SKM-1 (cell line): ENCODE measurements at regions not wholly inside any gene's neighbourhood (a gene's known extent, or its start where the extent isn't known, plus 50 kb on each side); places are given as distances from the start of the nearest gene placed in this dataset.
A peak's percentile ranks its signal among the peaks of the same experiment; 100 is the strongest.
"Not testable (repeated sequence)": the region's sequence is repeated elsewhere in the genome, so short reads cannot be mapped to it uniquely, and the experiment has no call there.

Experiments used
- DNase-seq: peaks from one replicate; lab custom pipeline; 2025; ENCODE audit not compliant: unreplicated experiment; lab: John Stamatoyannopoulos, UW

DNA sequence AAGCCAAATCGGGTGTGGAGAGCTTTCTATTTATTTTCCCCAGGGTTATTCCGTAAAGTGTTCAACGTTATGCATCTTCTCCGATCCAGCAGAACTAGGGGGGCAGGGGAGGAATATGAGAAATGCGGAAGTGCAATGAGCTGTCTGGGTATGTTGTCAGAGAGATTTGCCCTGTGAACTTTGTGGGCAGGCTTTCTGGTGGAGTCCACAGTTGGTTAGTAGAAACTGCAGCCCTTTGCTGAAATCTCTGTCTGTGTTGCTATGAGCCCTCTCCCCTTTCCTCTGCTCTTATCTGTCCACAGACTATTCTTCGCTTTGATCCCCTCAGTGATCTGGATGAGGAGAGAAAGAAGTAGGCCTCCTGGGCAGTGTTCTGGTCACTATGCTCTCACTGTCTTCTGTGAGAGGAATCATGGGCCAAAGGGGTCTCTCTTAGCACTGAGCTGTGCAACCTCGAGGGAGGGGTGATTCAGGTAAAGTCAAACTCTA lies 158.9 kb upstream of the FUT9 start:
- no peak for DNase-seq

DNA sequence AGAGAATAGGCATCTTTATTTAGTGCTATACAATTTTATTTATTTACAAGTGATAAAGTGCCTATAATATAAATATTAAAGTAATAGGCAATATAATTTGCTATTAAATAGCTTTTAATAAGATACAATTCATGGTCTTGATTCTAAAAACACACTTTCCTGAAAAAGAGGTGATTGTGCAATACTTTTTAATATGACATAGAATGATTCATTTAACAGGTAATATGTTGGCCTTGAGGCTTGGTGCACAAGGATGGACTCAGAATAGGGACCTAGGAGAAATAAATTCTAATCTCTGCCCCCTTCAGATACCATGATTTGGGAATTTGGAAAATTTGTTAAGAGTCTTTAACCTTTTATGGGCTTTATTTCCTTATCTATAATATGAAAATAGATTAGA lies 149.9 kb upstream of the FUT9 start:
- DNase-seq, result no peak

DNA sequence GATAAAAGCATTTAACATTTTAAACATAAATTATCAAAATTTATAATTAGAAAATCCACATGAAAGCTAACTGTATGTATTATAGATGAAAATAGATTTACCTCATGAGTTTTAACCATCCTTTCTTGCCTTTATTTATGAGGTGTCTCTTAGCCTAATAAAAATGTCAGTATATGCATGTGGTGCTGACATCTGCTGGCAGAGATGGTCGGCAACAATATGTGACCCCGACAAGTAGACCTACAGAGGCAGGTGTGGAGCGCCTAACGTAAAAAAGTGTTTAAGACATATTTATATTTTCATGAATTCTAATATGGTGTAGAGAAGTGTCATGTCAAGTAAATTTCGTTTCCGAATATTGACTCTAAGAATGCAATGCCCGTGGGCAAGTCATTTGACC lies 149.0 kb upstream of the FUT9 start:
- no peak for DNase-seq

DNA sequence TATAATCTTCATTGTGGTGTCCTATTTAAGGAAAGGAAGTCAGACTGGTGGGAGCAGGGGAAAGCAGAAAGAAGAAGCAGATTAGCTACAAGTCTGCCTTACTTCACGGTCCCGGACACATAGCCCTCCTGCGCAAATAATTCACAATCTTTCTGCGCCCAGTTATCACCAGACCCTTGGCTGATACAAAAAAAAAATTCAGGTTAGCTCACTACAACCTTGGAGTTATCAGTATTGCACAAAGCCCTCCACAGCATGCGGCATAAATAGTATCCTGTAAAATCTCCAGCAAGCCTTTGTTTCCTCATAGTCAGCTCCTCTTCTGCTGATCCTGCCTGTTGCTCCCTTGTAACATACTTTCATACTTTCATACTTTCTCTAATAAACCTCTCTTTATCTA lies 148.6 kb upstream of the FUT9 start:
- DNase-seq, result no peak

DNA sequence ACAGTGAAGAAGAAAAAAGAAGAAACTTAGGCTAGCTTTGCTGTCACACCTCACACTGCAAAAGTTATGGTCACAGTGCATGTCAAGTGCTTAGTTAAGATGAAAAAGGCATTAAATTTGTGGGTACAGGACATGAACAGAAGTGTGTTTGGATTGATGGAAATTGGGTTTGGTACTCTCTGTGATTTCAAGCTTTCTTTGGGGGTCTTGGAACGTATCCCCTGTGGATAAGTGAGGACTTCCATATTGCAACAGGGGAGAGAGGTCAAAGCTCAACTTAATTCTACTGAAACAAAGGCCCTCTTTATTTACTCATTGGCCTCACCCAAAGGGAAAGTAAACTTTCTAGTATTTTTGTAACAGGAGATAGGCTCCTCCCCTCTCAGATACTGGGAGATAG lies 138.3 kb upstream of the FUT9 start:
- no peak for DNase-seq

DNA sequence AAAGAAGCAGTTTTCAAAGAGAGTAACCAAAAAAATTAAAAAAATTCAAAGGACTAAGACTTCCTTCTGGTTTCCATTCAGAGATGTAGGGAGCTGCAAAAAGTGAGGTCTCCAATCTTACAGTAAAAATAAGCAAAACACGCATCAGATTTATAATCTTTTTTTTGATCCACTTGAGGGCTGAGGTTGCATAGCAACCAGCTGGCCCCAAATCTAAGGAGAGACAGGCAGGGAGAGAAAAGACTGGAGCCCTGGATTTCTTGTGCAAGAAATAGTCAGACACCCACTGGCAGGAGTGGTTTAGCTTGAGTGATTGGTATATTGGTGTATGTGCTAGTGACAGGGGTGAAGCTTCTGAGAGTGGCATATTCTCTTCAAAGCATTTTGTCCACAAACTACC lies 135.9 kb upstream of the FUT9 start:
- no peak for DNase-seq

- no peak for DNase-seq
Observed at GRCh38 chr6:95882371-95882770, 133.4 kb upstream of the FUT9 start.

- DNase-seq, result not testable (repeated sequence)
Observed at GRCh38 chr6:95888711-95889110, 127.1 kb upstream of the FUT9 start.

- no peak for DNase-seq
Observed at GRCh38 chr6:95905132-95905531, 110.6 kb upstream of the FUT9 start.

DNA sequence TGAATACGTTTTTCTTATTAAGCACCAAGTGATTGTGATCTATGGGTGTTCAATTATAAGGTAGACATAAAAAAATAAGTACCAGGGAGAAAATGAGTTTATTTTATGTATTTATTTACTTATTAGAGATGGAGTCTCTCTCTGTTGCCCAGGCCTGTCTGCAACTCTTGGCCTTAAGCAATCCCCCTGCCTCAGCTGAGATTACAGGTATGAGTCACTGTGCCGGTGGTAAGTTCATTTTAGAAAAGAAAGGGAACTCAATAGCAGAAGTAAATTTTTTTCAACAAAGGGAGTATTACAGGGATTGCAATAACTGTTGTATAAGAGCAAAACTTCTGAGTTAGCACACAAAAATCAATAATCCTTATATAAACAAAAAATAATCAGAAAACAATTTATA lies 98.7 kb upstream of the FUT9 start:
- DNase-seq, result peak; percentile 91

DNA sequence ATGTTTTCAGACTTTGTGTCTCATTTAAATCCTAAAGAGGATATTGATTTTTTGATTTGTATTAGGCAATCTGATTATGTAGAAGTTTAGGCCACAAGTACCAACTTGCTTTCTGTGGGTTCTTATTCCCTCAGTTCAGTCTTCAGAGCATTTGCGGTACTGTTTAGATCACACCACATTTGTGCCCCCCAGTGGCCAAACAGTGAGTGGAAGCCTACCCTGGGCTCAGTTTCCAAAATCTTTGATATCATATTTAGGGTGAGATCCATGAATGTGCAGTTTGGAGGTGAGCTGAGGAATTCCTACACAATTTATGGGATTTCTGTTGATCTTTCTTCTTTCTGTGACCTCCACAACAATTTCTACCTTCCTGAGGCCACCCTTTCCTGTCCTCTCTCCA lies 92.3 kb upstream of the FUT9 start:
- no peak for DNase-seq

DNA sequence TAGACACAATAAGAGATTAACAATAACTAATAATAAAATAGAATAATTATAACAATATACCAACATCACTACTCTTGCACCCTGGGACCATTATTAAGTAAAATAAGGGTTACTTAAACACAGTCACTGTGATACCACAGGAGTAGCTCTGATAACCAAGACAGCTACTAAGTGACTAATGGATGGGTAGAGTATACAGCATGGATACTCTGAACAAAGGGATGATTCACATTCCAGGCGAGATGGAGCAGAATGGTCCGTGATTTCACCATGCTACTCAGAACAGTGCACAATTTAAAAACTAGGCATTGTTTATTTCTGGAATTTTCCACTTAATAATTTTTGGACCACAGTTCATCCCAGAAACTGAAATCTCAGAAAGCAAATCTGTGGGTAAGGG lies 80.0 kb upstream of the FUT9 start:
- no peak for DNase-seq

GRCh38 chr6:95946906-95947305 lies 68.9 kb upstream of the FUT9 start:
- no peak for DNase-seq

GRCh38 chr6:95948324-95948723 lies 67.5 kb upstream of the FUT9 start:
- no peak for DNase-seq

GRCh38 chr6:95949985-95950384 lies 65.8 kb upstream of the FUT9 start:
- no peak for DNase-seq

GRCh38 chr6:95958686-95959085 lies 57.1 kb upstream of the FUT9 start:
- DNase-seq, result no peak

- DNase-seq, result no peak
Observed at GRCh38 chr6:95959261-95959660, 56.5 kb upstream of the FUT9 start.
